HuH-7 (cell line): ENCODE measurements at regions not wholly inside any gene's neighbourhood (a gene's known extent, or its start where the extent isn't known, plus 50 kb on each side); places are given as distances from the start of the nearest gene placed in this dataset.

Experiments
- DNase-seq: peaks from one replicate; pipeline ENCODE4 v3.0.0; 2011; ENCODE audit warnings: low spot score

DNA sequence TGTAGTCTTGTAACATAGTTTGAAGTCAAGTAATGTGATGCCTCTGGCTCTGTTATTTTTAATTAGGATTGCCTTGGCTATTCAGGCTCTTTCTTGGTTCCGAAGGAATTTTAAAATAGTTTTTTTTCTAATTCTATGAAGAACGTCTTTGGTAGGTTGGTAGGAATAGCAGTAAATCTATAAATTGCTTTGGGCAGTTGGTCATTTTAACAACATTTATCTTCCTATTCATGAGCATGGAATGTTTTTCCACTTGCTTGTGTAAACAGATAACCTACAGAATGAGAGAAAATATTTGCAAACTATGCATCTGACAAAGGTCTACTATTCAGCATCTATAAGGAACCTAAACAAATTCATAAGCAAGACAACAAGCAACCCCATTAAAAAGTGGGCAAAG is 173.2 kb upstream of the TRPC7 start:
- no peak for DNase-seq

- no peak for DNase-seq
Measured at GRCh38 chr5:136529081-136529480, 163.7 kb upstream of the TRPC7 start.

DNA sequence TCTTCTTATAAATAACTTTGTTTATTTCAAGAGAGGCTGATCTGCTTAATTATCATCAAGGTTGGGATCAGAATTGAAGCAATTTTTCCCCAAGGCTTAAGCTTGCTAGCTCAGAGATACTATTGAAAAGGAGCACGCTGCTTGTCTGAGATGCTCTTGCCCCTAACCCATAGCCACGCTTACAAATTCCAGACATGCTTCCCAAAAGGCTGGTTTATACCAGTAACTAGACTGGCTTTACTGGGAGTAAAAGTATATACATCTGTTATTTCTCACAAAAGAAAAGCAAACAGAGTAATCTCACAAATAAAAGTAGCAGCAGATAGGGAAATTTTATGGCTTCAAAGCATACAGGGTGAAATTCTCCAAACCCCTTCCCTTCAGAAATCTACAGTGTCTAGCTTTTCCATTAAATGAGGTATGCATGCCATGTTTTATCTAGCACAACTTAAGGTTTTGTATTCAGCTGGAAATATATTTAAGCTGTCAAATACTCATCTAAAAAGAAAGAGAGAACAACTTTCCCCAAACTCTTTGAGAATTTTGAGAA is 163.2 kb upstream of the TRPC7 start:
- DNase-seq: no peak

GRCh38 chr5:136527311-136527710 is 162.0 kb upstream of the TRPC7 start:
- DNase-seq: no peak

- no peak for DNase-seq
Measured at GRCh38 chr5:136526791-136527190, 161.4 kb upstream of the TRPC7 start.

GRCh38 chr5:136526021-136526420 is 160.7 kb upstream of the TRPC7 start:
- DNase-seq: no peak

DNA sequence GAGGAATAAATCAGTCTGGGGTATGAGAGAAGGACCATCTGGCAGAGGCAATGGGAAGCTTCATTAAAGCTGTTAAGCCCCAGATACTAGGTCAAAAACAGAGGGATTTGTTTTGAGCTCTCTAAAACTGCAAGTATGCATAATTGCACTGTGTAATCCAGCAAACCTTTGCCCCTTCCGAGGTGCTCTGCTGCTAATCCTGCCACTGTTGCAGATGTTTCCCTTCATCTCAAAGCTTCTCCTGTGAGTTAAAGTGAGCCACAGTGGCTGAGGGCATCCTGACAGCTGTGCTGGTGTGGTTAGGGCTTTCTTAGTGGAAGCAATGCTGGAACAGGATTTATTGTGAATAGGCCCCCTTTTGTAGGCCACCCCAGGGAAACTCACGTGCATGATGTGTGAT is 160.3 kb upstream of the TRPC7 start:
- no peak for DNase-seq

DNA sequence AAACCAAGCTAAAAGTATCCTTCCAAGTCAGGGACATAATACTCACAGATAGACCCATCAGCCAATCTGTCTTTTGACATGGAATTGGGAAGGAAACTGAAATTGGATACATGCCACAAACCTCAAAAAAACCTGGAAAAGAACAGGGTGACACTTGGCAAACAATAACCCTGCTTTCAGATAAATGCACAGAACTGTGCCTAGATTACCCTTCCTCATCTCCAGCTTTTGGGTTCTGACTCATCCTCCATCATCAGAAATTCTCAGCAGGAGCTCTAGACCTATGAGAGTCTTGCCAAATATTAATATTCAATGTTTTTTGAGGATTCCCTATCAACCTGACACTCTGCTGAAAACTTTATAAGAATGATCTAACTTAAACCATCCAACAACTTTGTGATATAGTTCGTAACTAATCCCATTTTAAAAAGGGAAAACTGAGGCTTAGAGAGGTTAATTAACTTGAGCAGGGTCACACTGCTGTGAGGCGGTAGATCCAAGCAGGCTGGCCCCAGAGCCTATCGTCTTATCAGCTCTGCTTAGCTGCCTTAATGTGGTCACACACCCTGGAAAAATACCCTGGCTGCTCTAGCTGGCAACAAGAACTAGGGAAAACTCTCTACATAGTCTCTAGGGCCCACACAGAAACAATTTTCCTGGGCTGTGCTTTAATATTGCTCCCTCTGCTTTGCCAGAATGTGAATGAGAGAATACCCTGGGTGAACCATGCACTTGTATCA is 157.0 kb upstream of the TRPC7 start:
- DNase-seq: no peak

DNA sequence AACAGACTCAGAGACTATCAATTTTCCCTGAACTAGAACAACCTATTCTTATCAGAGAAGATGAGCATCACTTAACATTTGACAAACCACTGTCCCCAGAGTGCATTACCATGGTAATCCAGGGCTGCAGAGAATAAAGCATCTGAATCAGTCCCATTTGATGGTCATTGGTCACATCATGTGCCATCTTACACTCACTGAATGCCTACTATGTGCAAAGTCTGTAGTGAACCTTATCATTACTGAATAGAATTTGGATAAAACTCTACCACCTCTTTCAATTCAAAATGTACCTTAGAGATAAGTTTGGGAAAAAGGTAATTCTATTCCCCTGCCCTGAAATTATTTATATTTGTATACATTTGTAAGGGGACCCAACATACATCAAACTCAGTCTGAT is 156.4 kb upstream of the TRPC7 start:
- DNase-seq: no peak

- DNase-seq: no peak
Measured at GRCh38 chr5:136518814-136519213, 153.5 kb upstream of the TRPC7 start.

DNA sequence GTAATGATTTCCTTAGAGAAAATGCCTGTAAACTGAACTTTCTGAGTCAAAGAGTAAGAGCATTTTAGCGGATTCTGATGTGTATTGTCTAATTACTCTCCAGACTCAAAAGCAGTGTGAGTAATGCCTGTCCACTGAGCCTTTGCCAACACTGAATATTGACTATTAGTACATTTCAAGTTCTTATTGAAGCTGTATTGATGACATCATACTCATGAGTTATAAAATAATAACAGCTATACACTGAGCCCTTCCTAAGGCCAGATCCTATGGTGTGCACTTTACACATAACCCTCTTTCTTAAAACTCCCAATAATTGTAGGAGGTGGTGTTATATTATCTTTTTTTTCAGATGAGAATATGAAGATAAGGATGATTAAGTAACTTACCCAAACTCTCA is 152.8 kb upstream of the TRPC7 start:
- no peak for DNase-seq

GRCh38 chr5:136517755-136518154 is 152.4 kb upstream of the TRPC7 start:
- no peak for DNase-seq

- no peak for DNase-seq
Measured at GRCh38 chr5:136516637-136517036, 151.3 kb upstream of the TRPC7 start.

DNA sequence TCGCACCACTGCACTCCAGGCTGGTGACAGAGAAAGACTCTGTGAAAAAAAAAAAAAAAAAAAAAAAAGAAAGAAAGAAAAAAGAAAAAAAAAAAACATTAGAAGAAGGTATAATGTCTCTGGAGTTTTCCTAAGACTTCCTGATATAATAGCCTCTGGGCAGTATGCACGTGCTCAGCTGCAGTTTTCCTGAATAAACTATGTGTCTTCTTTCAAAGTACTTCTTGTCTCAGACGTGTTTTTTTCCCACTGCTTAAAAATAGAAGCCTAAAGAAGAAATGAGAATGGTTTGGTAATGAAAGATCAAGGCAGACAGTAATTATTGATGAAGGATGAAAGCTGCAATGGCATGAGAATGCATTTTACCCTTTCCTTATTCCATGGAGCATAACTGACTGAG is 148.1 kb upstream of the TRPC7 start:
- DNase-seq: no peak

DNA sequence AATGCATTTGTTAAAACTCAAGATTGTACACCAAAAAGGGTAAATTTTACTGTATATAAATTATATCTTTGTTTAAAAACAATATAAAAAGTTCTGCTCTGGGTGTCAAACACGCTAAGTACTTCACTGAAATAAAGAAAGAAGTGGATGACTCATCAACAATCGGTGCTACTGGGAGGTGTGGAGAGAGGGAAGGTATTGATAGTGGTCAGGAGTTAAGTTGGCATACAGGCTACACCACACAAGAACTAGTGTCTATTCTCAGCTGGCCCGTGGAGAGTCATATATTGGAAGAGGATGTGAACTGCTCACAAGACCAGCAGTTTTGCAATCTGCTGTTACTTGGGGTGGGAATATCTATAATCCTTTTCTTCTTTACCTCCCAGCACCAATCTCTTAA is 145.7 kb upstream of the TRPC7 start:
- no peak for DNase-seq

GRCh38 chr5:136510481-136510880 is 145.1 kb upstream of the TRPC7 start:
- DNase-seq: no peak

DNA sequence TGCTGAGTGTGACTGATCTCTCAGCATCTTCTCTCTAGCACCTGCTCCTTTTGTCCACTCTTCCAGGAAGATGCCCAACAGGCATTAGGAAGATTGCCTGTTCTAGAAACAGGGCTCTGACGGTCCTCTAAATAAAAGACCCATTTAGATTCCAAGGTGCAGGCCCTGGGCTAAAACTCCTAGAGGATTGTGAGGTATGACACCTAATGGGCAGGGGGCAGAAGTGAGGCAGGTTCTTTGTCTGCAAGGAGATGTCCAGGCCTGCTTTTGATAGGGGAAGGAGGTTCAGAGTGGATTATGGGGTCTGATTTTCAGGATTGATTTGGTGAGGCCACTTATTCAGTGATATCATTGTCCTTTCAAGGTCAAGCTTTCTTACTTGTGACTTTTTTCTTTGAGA is 140.8 kb upstream of the TRPC7 start:
- DNase-seq: no peak

- DNase-seq: no peak
Measured at GRCh38 chr5:136501133-136501532, 135.8 kb upstream of the TRPC7 start.

GRCh38 chr5:136492587-136492986 is 127.2 kb upstream of the TRPC7 start:
- no peak for DNase-seq

GRCh38 chr5:136491806-136492205 is 126.5 kb upstream of the TRPC7 start:
- DNase-seq: no peak

GRCh38 chr5:136484808-136485325 is 119.5 kb upstream of the TRPC7 start:
- DNase-seq: no peak

- no peak for DNase-seq
Measured at GRCh38 chr5:136482206-136482605, 116.9 kb upstream of the TRPC7 start.

- no peak for DNase-seq
Measured at GRCh38 chr5:136474466-136474865, 109.1 kb upstream of the TRPC7 start.

- no peak for DNase-seq
Measured at GRCh38 chr5:136467632-136468031, 102.3 kb upstream of the TRPC7 start.
